Neural progenitor cell (in vitro differentiated cells): ENCODE measurements at regions not wholly inside any gene's neighbourhood (a gene's known extent, or its start where the extent isn't known, plus 50 kb on each side); places are given as distances from the start of the nearest gene placed in this dataset.

Source experiments
- EZH2 ChIP-seq: fragments of 200-600 bp; sonication (generic); IDR thresholded peaks from 2 replicates; pipeline ENCODE4 v1.6.1; 2017; ENCODE audit warnings: antibody characterized with exemption, mild to moderate bottlenecking, moderate library complexity
- TF ChIP-seq, protein P1 (sequence below): fragments of 200-600 bp; sonication (generic); IDR thresholded peaks from 2 replicates; pipeline ENCODE4 v1.5.1; 2017; ENCODE audit warnings: antibody characterized with exemption, mild to moderate bottlenecking

DNA sequence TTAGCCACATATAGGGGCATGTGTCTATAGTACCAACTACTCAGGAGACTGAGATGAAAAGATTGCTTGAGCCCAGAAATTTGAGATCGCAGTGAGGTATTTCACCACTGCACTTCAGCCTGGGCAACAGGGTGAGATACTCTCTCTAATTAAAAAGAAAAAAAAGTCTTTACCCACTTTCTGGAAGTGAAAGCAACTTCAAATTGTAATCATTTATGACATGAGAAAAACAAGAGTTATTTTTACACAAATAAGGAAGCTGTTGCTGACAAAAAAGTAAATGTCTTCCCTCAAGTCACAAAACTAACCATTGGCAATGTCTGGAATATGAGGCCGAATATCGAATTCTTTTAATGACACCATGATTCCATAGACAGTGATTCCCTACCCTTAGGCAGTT lies 71.4 kb downstream of the GLYATL1 start:
- TF ChIP-seq, protein P1, sequence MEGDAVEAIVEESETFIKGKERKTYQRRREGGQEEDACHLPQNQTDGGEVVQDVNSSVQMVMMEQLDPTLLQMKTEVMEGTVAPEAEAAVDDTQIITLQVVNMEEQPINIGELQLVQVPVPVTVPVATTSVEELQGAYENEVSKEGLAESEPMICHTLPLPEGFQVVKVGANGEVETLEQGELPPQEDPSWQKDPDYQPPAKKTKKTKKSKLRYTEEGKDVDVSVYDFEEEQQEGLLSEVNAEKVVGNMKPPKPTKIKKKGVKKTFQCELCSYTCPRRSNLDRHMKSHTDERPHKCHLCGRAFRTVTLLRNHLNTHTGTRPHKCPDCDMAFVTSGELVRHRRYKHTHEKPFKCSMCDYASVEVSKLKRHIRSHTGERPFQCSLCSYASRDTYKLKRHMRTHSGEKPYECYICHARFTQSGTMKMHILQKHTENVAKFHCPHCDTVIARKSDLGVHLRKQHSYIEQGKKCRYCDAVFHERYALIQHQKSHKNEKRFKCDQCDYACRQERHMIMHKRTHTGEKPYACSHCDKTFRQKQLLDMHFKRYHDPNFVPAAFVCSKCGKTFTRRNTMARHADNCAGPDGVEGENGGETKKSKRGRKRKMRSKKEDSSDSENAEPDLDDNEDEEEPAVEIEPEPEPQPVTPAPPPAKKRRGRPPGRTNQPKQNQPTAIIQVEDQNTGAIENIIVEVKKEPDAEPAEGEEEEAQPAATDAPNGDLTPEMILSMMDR: no peak
- TF ChIP-seq EZH2: no peak
